HG02610 (cell line): ENCODE measurements at regions not wholly inside any gene's neighbourhood (a gene's known extent, or its start where the extent isn't known, plus 50 kb on each side); places are given as distances from the start of the nearest gene placed in this dataset.
A peak's percentile ranks its signal among the peaks of the same experiment; 100 is the strongest.

Experiments used
- ATAC-seq: cut with Tn5 transposase; IDR thresholded peaks from one replicate; pipeline ENCODE4 v1.9.1; 2021; ENCODE audit warnings: mild to moderate bottlenecking, moderate library complexity; ENCODE audit not compliant: unreplicated experiment

DNA sequence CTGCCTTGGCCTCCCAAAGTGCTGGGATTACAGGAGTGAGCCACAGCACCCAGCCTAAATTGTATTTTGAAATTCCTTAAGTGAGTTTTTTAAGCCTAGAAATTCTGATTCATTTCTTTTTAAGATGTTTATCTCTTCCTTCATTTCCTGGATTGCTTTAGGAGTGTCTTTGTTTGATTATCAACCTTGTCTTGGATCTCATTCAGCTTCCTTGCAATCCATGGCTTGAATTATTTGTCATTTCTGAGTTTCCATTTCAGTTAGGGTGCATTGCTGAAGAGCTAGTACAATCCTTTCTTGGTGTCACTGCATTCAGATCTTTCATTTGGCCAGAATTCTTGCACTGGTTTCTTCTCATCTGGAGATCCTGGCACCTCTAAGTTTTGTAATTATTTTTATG, 606.4 kb upstream of the ZNF804A start:
- ATAC-seq: no peak

DNA sequence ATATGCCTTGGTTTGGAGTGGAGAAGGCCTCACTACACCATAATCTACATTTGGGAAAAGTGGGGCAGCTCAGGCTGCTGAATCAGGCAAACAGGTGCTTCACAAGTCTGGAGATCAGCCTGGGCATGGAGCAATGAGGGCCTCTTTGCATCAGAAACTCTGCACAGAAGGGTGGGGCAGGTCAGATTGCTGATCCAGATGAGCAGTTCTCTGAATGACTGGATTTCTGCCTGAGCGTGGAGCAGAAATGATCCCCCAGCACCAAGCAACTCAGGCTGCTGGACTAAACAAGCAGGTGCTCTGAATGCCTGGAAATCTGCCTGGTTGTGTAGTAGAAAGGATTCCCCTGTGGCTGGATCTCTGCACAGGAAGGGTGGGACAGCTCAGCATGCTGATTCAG, 605.3 kb upstream of the ZNF804A start:
- peak; percentile 91 for ATAC-seq

GRCh38 chr2:183995632-183996031, 602.7 kb upstream of the ZNF804A start:
- ATAC-seq: no peak

DNA sequence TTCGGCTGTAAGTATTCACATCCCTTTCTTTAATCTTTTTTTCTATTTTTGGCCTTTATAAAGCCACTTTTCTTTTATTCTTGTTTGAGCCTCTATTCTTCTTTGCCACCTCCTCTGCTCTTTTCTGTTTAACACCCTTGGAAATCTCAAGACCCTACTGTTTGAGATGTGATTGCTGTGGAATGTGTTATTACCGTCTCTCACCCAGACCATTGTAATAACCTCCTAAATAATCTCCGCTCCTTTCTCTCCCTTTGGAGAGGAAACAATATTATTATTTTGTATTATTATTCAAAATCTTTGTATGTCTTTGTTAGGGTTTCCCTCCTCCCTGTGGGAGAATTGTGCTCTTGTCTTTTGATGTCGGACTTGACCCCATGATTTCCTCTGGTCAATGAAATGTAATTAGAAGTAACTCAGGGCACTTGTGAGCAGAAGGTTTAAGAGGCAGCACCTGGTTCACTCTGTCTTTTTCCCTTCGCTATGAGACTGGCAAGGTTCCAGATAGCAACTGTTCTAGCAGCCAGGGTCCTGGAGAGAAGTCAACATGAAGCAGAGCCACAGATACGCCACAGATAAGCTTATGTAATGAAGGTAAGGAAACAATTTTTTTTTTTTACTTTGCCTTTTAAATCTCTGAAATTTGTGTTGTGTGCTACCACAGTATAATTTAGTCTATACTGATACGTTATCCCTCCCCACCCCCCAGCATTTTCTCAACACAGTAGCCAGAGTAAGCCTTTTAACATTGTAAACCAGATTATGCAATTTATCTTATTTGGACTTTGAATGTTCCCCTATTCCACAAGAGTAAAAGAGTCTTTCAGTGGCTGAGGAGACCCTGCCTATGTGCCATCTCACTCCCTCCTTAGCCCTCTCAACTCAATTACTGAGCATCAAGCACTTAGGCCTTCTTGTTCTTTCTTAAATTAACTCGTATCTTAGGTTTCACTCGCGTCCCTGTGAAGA, 601.2 kb upstream of the ZNF804A start:
- no peak for ATAC-seq

- peak; percentile 98 for ATAC-seq
Measured at GRCh38 chr2:183998041-183998796, 600.1 kb upstream of the ZNF804A start.

GRCh38 chr2:183998797-183999190, 599.5 kb upstream of the ZNF804A start:
- no peak for ATAC-seq

- peak; percentile 98 for ATAC-seq
Measured at GRCh38 chr2:184004289-184004947, 593.9 kb upstream of the ZNF804A start.

GRCh38 chr2:184004948-184005672, 593.2 kb upstream of the ZNF804A start:
- peak; percentile 44 for ATAC-seq

DNA sequence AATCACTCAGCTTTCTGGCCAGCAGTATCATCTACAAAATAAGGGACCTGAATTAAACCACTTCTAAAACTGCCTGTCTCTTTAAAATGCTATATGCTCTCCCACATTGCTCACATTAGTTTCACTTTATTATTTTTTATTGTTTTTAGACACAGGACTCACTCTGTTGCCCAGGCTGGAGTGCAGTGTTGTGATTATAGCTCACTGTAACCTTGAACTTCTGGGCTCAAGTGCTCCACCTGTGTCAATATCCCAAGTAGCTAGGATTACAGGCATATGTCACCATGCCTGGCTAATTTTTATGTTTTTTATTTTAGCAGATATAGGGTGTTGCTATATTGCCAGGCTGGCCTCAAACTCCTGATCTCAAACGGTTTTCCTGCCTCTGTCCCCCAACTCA, 591.3 kb upstream of the ZNF804A start:
- no peak for ATAC-seq

DNA sequence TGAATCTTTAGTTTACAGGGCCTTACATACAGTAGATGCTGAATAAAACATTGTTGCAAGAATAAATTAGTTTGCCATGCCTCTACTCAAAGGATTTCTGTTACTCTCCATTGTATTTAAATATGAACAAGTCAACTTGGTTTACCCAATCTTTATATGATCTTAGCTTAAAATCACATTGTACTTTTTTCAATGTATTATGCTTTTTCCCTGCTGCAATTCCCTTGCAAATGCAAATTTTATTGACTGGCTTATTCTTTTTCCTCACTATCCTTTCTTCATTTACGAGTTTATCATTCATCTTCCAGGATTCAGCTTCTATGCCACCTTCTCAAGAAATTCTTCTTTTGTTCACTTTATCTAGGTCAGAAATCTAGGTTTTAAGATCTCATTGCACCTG, 571.4 kb upstream of the ZNF804A start:
- ATAC-seq: no peak

DNA sequence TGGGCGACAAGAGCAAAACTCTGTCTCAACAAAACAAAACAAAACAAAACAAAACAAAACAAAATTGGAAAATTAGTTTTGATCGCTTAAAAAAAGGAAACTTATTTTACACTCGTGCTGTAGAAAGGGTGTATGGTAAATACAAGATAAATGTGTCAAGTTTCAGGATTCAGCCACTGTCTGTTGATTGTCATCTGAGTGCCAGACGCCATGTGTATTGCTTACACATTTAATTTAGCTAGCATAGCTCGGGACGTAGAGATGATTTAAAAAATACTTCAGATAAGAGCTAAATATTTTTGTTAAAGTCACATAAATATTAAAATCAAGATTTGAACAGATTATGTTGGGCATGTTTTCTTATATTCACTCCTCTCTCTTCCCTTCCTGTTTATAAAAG, 568.1 kb upstream of the ZNF804A start:
- no peak for ATAC-seq

- ATAC-seq: no peak
Measured at GRCh38 chr2:184030989-184031388, 567.3 kb upstream of the ZNF804A start.

DNA sequence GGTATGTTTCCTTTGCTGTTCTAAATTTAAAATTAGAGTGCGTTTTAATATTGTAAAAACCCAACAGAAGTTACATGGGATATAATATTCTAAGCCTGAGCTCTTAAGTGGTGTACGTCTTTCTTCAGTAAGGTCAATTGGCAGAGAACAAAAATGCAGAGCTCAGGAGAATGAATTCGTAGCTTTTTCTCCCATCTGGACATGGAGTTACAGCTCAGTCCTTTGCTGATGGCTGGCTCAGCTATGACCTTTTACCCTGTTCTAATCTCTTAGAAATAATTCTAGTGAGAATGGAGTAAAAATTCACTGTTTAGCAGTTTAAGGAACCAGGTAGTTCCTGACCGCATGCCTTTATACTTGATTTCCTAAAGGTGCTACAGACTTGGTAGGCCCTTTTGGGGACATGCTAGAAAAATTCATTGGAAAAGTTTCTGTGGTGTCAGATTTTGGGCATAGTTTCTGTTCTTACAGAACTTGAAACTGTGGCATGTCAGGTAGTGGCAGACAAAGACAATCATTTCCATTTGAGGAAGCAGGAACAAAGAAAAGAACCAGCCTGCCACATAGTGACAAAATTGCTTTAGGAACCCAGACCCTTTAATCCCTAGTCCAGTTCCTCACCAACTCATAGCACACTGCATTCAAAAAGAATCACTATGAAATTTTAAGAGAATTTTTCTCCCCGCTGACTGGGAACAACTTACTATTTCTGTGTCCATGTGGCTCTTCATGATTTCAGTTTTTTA, 566.8 kb upstream of the ZNF804A start:
- ATAC-seq: no peak

- ATAC-seq: no peak
Measured at GRCh38 chr2:184032983-184033382, 565.3 kb upstream of the ZNF804A start.

- ATAC-seq: no peak
Measured at GRCh38 chr2:184037273-184037672, 561.1 kb upstream of the ZNF804A start.

GRCh38 chr2:184039493-184039892, 558.8 kb upstream of the ZNF804A start:
- ATAC-seq: no peak

DNA sequence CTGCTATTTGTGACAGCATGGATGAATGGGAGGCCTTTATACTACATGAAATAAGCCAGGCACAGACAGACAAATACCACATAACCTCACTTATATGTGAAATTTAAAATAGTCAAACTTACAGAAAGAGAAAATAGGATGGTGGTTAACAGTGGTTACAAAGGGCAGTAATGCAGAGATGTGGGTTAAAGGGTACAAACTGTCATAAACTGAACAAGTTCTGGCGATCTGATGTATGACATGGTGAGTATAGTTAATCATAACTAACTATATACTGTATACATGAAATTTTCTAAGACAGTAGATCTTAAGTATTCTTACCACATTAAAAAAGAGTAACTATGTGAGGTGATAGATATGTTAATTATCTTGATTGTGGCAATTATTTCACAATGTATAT, 558.1 kb upstream of the ZNF804A start:
- no peak for ATAC-seq

DNA sequence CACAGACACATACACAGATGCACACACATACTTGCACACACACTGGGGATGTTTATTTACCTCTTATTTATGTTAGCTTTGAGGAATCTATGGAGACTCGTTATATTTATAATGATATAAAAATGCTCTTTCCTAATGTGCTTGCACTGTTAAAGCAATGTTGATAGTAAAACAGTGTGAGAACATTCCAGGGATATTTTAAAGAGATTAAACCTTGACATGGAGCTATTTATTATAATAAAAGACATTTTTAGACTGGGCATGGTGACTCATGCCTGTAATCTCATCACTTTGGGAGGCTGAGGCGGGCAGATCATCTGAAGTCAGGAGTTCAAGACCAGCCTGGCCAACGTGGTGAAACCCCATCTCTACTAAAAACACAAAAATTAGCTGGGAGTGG, 557.3 kb upstream of the ZNF804A start:
- no peak for ATAC-seq

DNA sequence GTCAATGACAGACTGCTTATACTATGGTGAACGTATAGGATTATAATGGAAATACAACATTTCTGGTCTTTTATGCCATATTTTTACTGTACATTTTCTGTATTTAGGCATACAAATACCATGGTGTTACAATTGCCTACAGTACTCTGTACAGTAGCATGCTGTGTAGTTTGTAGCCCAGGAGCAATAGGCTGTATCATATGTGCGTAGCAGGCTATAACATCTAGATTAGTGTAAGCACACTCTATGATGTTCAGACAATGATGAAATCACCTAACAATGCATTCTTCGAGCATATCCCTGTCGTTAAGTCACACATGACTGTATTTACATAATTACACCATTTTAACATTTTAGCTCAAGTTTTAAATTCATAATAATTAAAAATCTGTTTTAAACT, 556.6 kb upstream of the ZNF804A start:
- no peak for ATAC-seq

GRCh38 chr2:184047536-184047935, 550.8 kb upstream of the ZNF804A start:
- no peak for ATAC-seq
